NT2/D1 (cell line): ENCODE measurements at regions not wholly inside any gene's neighbourhood (a gene's known extent, or its start where the extent isn't known, plus 50 kb on each side); places are given as distances from the start of the nearest gene placed in this dataset.

ENCODE experiments used
- SUZ12 ChIP-seq: IDR thresholded peaks from 2 replicates; pipeline ENCODE4 v1.6.1; 2011; ENCODE audit not compliant: insufficient read length, insufficient read depth; ENCODE audit errors: extremely low read depth
- YY1 ChIP-seq: IDR thresholded peaks from 2 replicates; pipeline ENCODE4 v1.6.1; 2011; ENCODE audit not compliant: insufficient read length, insufficient read depth
- ZNF274 ChIP-seq: IDR thresholded peaks from 2 replicates; pipeline ENCODE4 v1.6.1; 2011; ENCODE audit warnings: mild to moderate bottlenecking, low read depth, low read length

GRCh38 chr9:13412331-13412730 lies 132.8 kb upstream of the MPDZ start:
- no peak for TF ChIP-seq YY1
- TF ChIP-seq SUZ12: no peak
- no peak for TF ChIP-seq ZNF274
